ENCODE measurements at regions not wholly inside any gene's neighbourhood (a gene's known extent, or its start where the extent isn't known, plus 50 kb on each side); places are given as distances from the start of the nearest gene placed in this dataset.
"Not testable (repeated sequence)": the region's sequence is repeated elsewhere in the genome, so short reads cannot be mapped to it uniquely, and the experiment has no call there.

- TF ChIP-seq, protein P1, sequence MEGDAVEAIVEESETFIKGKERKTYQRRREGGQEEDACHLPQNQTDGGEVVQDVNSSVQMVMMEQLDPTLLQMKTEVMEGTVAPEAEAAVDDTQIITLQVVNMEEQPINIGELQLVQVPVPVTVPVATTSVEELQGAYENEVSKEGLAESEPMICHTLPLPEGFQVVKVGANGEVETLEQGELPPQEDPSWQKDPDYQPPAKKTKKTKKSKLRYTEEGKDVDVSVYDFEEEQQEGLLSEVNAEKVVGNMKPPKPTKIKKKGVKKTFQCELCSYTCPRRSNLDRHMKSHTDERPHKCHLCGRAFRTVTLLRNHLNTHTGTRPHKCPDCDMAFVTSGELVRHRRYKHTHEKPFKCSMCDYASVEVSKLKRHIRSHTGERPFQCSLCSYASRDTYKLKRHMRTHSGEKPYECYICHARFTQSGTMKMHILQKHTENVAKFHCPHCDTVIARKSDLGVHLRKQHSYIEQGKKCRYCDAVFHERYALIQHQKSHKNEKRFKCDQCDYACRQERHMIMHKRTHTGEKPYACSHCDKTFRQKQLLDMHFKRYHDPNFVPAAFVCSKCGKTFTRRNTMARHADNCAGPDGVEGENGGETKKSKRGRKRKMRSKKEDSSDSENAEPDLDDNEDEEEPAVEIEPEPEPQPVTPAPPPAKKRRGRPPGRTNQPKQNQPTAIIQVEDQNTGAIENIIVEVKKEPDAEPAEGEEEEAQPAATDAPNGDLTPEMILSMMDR (conservative IDR thresholded peaks at IDR 0.05; ENCODE audit: control insufficient read depth, insufficient read depth, low read depth, low read length): no peak
- no peak for DNase-seq (ENCODE audit: low read depth)
- H3K4me3 ChIP-seq (ENCODE audit: control insufficient read depth, low read depth, low read length): no peak overlapping the region
These were observed 158.0 kb upstream of the CTSO start for GRCh38 chr4:156111686-156112085.

- TF ChIP-seq, protein P1 (conservative IDR thresholded peaks at IDR 0.05; ENCODE audit: control insufficient read depth, insufficient read depth, low read depth, low read length): peak; percentile 48
- no peak overlapping the region for H3K4me3 ChIP-seq (ENCODE audit: control insufficient read depth, low read depth, low read length)
- peak; percentile 70 for DNase-seq (ENCODE audit: low read depth)
These were observed 156.6 kb upstream of the CTSO start for GRCh38 chr4:156109943-156110900.

- DNase-seq (ENCODE audit: low read depth): not testable (repeated sequence)
These were observed 155.4 kb upstream of the CTSO start for GRCh38 chr4:156109087-156109486.

DNA sequence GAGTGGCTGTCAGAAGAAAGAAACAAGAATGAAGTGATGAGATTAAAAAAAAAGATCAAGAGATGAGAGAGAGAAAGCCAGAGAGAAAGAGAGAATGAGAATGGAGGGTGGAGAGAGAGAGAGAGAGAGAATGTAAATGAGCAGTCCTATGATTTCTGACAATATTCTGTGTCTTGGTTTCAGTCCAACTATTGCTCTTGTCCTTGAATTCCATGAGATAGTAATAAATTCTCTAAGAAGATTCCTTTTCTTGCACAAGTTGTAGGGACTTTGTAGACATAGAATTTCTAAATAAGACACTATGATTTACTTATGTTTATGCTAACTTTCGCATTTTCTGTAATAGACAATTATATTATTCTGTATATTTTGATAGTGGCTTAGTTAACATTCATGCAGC, 149.6 kb upstream of the CTSO start:
- TF ChIP-seq, protein P1 (conservative IDR thresholded peaks at IDR 0.05; ENCODE audit: control insufficient read depth, insufficient read depth, low read depth, low read length): no peak
- DNase-seq (ENCODE audit: low read depth): no peak
- H3K4me3 ChIP-seq (ENCODE audit: control insufficient read depth, low read depth, low read length): no peak overlapping the region

More at GRCh38 chr4:156109087-156109486, 155.4 kb upstream of the CTSO start:
- H3K4me3 ChIP-seq (ENCODE audit: control insufficient read depth, low read depth, low read length): not testable (repeated sequence)

DNA sequence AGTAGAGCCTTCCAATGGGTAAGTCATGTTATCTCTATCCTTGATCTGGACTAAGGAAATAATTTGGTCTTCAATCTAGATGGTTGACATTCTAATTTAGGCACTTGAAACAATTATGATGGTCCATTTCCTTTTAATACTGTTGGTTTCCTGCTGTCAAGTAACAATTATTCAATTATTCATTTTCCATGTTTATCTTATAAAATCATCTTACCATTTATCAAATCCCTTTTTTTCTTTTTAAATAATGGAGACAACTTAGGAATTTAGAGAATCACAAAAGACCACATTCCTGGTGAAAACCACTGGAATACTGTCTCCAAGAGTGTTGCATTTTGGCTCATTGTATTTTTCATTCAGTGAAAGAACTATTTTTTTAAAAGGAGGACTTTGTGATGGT, 148.7 kb upstream of the CTSO start:
- no peak overlapping the region for H3K4me3 ChIP-seq (ENCODE audit: control insufficient read depth, low read depth, low read length)
- no peak for DNase-seq (ENCODE audit: low read depth)
- TF ChIP-seq, protein P1 (conservative IDR thresholded peaks at IDR 0.05; ENCODE audit: control insufficient read depth, insufficient read depth, low read depth, low read length): no peak

GRCh38 chr4:156101571-156101970, 147.9 kb upstream of the CTSO start:
- peak; percentile 26 for DNase-seq (ENCODE audit: low read depth)
- H3K4me3 ChIP-seq (ENCODE audit: control insufficient read depth, low read depth, low read length): no peak overlapping the region
- TF ChIP-seq, protein P1 (conservative IDR thresholded peaks at IDR 0.05; ENCODE audit: control insufficient read depth, insufficient read depth, low read depth, low read length): no peak

- TF ChIP-seq, protein P1 (conservative IDR thresholded peaks at IDR 0.05; ENCODE audit: control insufficient read depth, insufficient read depth, low read depth, low read length): no peak
- H3K4me3 ChIP-seq (ENCODE audit: control insufficient read depth, low read depth, low read length): no peak overlapping the region
- peak; percentile 57 for DNase-seq (ENCODE audit: low read depth)
These were observed 147.0 kb upstream of the CTSO start for GRCh38 chr4:156100651-156101050.

All from fibroblast of mammary gland (primary cell).